GM12878 (cell line): ENCODE measurements at regions not wholly inside any gene's neighbourhood (a gene's known extent, or its start where the extent isn't known, plus 50 kb on each side); places are given as distances from the start of the nearest gene placed in this dataset.

Source experiments
- ATAC-seq: fragments of 200-7000 bp; cut with Tn5 transposase; 3 replicates; pipeline ENCODE4 v1.9.1; 2020; ENCODE audit warnings: mild to moderate bottlenecking, moderate library complexity
- BruUV-seq: library from RNA; stranded (reverse); fragments of 400-500 nt; replicated peaks from 2 replicates; lab custom pipeline; 2021; lab: Mats Ljungman, UMichigan
- CTCF ChIA-PET: fragments of 300-600 bp; sonication (Branson Sonifier 250); formaldehyde crosslinking; extraction: SDS; loops from one replicate; lab custom pipeline; 2021; ENCODE audit warnings: inconsistent platforms; lab: Yijun Ruan, JAX
- POLR2A ChIA-PET: fragments of 350-600 bp; formaldehyde crosslinking; extraction: SDS; loops from one replicate; lab custom pipeline; 2021; ENCODE audit warnings: inconsistent platforms; lab: Charles Lee
- RAD21 ChIA-PET: fragments of 300-600 bp; sonication (Branson Sonifier 250); formaldehyde crosslinking; loops from one replicate; lab custom pipeline; 2023; ENCODE audit warnings: antibody characterized with exemption; ENCODE audit not compliant: unreplicated experiment; lab: Charles Lee
- SMC1A ChIA-PET: fragments of 300-600 bp; sonication (Branson Sonifier 250); formaldehyde crosslinking; loops from one replicate; lab custom pipeline; 2023; ENCODE audit not compliant: unreplicated experiment, uncharacterized antibody; lab: Charles Lee
- DNase-seq: peaks from one replicate; pipeline ENCODE4 v3.0.0-alpha.2; 2011; ENCODE audit warnings: low read depth, low spot score
- FAIRE-seq: peaks from 3 replicates; lab custom pipeline; 2011; peaks lifted over from hg19 to GRCh38; lab: Jason Lieb, UNC
- H2AFZ ChIP-seq: 2 replicates; pipeline ENCODE4 v1.6.0; 2011; ENCODE audit warnings: low read depth, low read length, control low read depth; ENCODE audit not compliant: control insufficient read depth
- H3K27ac ChIP-seq: 2 replicates; pipeline ENCODE4 v1.5.1; 2011; ENCODE audit warnings: control low read depth; ENCODE audit not compliant: control insufficient read depth, insufficient read depth
- H3K27me3 ChIP-seq, 2 experiments: replicated peaks in 1 of 2; 2 replicates each; pipeline versions ENCODE4 v1.6.0 to v1.6.1; 2011; ENCODE audit warnings: low read length in 1 of 2; ENCODE audit not compliant: control insufficient read depth in 2 of 2, insufficient read depth in 2 of 2
- H3K36me3 ChIP-seq, 2 experiments: 2 replicates each; pipeline ENCODE4 v1.5.1; 2011; ENCODE audit warnings: low read length in 1 of 2; ENCODE audit not compliant: control insufficient read depth in 2 of 2, insufficient read depth in 2 of 2
- H3K4me1 ChIP-seq: 2 replicates; pipeline ENCODE4 v1.6.1; 2011; ENCODE audit warnings: mild to moderate bottlenecking, low read length, moderate library complexity, mixed read lengths; ENCODE audit not compliant: control insufficient read depth, insufficient read depth
- H3K4me2 ChIP-seq: 2 replicates; pipeline ENCODE4 v1.6.0; 2011; ENCODE audit warnings: control low read depth; ENCODE audit not compliant: control insufficient read depth, insufficient read depth
- H3K4me3 ChIP-seq: fragments of 200-600 bp; sonication (generic); 2 replicates; pipeline ENCODE4 v1.5.1; 2016
- H3K79me2 ChIP-seq: 2 replicates; pipeline ENCODE4 v1.6.0; 2011; ENCODE audit warnings: low read length; ENCODE audit not compliant: control insufficient read depth, insufficient read depth
- H3K9ac ChIP-seq: 2 replicates; pipeline ENCODE4 v1.8.0; 2011; ENCODE audit warnings: low read length, control low read depth, mixed read lengths; ENCODE audit not compliant: control insufficient read depth, insufficient read depth
- H3K9me3 ChIP-seq: replicated peaks from 3 replicates; pipeline ENCODE4 v1.5.1; 2011; ENCODE audit warnings: mild to moderate bottlenecking, low read length; ENCODE audit not compliant: control insufficient read depth, insufficient read depth
- H4K20me1 ChIP-seq: 2 replicates; pipeline ENCODE4 v1.6.0; 2011; ENCODE audit not compliant: control insufficient read depth, insufficient read depth
- CHD1 ChIP-seq: IDR thresholded peaks from 2 replicates; pipeline ENCODE4 v1.6.1; 2012; ENCODE audit warnings: low read depth, low read length, improper control_type of control experiment
- CUX1 ChIP-seq: IDR thresholded peaks from 2 replicates; pipeline ENCODE4 v1.6.1; 2012; ENCODE audit warnings: improper control_type of control experiment, low read depth, low read length; ENCODE audit not compliant: insufficient replicate concordance
- EP300 ChIP-seq, 2 experiments: fragments of 150-350 bp in 1 of 2; IDR thresholded peaks; 2 replicates each; pipeline ENCODE4 v1.6.1; 2011 to 2012; ENCODE audit warnings: low read depth in 2 of 2, low read length in 2 of 2, borderline replicate concordance in 1 of 2, improper control_type of control experiment in 1 of 2, inconsistent platforms in 1 of 2; ENCODE audit not compliant: control insufficient read depth in 1 of 2
- HCFC1 ChIP-seq: fragments of 150-350 bp; IDR thresholded peaks from 2 replicates; pipeline ENCODE4 v1.6.1; 2014; ENCODE audit warnings: low read length
- NR2C1 ChIP-seq: fragments of 450-650 bp; IDR thresholded peaks from 2 replicates; pipeline ENCODE4 v1.6.1; 2017; ENCODE audit warnings: antibody characterized with exemption, mild to moderate bottlenecking, moderate library complexity
- NR2C2 ChIP-seq: IDR thresholded peaks from 2 replicates; pipeline ENCODE4 v1.6.1; 2011; ENCODE audit warnings: borderline replicate concordance, low read depth; ENCODE audit not compliant: control insufficient read depth, insufficient read length
- RCOR1 ChIP-seq: conservative IDR thresholded peaks from 2 replicates; pipeline ENCODE4 v1.6.1; 2012; ENCODE audit warnings: low read depth, low read length, improper control_type of control experiment
- SKIL ChIP-seq: fragments of 450-650 bp; IDR thresholded peaks from 2 replicates; pipeline ENCODE4 v1.6.1; 2017; ENCODE audit warnings: mild to moderate bottlenecking, low read depth, inconsistent platforms; ENCODE audit not compliant: poor library complexity, severe bottlenecking
- ZBTB33 ChIP-seq: fragments of 450-650 bp; IDR thresholded peaks from 2 replicates; pipeline ENCODE4 v1.6.1; 2017; ENCODE audit warnings: mild to moderate bottlenecking
- WGBS: methylation state at CpG from one replicate; pipeline ENCODE4 v1.1.6; 2016; ENCODE audit warnings: low lambda C conversion rate; ENCODE audit not compliant: insufficient replicate concordance, insufficient coverage; ENCODE audit errors: missing lambda C conversion rate; 5-methylcytosine and 5-hydroxymethylcytosine counted together
- in situ Hi-C: fragments of 300-500 bp; cut with MboI; formaldehyde crosslinking; loops from 9 replicates; pipeline ENCODE4 v1.14.3; 2018; ENCODE audit warnings: mixed read lengths
- intact Hi-C: fragments of 100-400 bp; cut with micrococcal nuclease; formaldehyde crosslinking; loops from one replicate; pipeline ENCODE4 v1.14.2; 2022; ENCODE audit not compliant: unreplicated experiment
- TF ChIP-seq, protein P1 (sequence below): fragments of 150-350 bp; IDR thresholded peaks from 2 replicates; pipeline ENCODE4 v1.6.1; 2016; ENCODE audit warnings: low read depth, low read length

DNA sequence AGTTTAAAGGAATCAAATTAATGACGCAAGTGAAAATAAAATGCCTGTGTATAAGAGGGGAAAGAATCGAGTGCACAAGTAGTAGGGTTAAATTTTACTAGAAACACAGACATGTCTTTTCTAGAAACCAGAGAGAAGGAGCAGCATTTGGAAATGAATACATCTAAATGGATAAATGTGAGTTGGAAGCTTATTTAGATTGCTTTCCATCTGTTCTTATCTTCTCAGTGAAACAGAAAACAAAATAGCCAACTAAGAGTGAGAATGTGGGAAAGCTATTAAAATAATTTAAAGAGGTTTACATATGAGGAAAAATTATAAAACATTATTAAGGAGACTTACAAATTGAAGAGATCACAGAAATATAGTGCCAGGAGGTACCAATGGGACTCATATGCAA lies 1818.9 kb upstream of the FLRT2 start:
- Histone ChIP-seq H3K4me1 (no peaks in the 10 kb centered on the region), H3K4me3 (no peak overlapping the region), H3K9ac (no peak overlapping the region), H3K27ac (no peak overlapping the region), H3K36me3 (no peaks in the 10 kb centered on the region), H4K20me1 (no peaks in the 10 kb centered on the region), H3K27me3 (no peaks in the 10 kb centered on the region), H2AFZ (no peak overlapping the region), H3K9me3 (no peaks in the 10 kb centered on the region), H3K4me2 (no peak overlapping the region), H3K79me2 (no peaks in the 10 kb centered on the region)
- ChIA-PET SMC1A (interaction anchor here (1.8 kb wide), 1 partner anchor 11 kb away, joined by 5 read pairs; no protein-coding TSS in a partner anchor), CTCF (interaction anchor here (0.8 kb wide), 1 partner anchor 9 kb away, joined by 3 read pairs; no protein-coding TSS in a partner anchor), RAD21 (no interaction called here), POLR2A (no interaction called here)
- ATAC-seq (no peak), FAIRE-seq (no peak), DNase-seq (no peak)
- in situ Hi-C loops (no loop called here), intact Hi-C loops (no loop called here)
- BruUV-seq, result no TSS peak
- 15% methylated on average over 2 of the region's 2 CpGs for WGBS
- no peak for TF ChIP-seq SKIL
- no peak for TF ChIP-seq HCFC1
- TF ChIP-seq CUX1, result no peak
- TF ChIP-seq ZBTB33, result no peak
- no peak for TF ChIP-seq RCOR1
- TF ChIP-seq NR2C1, result no peak
- TF ChIP-seq CHD1, result no peak
- no peak for TF ChIP-seq NR2C2
- TF ChIP-seq, protein P1, sequence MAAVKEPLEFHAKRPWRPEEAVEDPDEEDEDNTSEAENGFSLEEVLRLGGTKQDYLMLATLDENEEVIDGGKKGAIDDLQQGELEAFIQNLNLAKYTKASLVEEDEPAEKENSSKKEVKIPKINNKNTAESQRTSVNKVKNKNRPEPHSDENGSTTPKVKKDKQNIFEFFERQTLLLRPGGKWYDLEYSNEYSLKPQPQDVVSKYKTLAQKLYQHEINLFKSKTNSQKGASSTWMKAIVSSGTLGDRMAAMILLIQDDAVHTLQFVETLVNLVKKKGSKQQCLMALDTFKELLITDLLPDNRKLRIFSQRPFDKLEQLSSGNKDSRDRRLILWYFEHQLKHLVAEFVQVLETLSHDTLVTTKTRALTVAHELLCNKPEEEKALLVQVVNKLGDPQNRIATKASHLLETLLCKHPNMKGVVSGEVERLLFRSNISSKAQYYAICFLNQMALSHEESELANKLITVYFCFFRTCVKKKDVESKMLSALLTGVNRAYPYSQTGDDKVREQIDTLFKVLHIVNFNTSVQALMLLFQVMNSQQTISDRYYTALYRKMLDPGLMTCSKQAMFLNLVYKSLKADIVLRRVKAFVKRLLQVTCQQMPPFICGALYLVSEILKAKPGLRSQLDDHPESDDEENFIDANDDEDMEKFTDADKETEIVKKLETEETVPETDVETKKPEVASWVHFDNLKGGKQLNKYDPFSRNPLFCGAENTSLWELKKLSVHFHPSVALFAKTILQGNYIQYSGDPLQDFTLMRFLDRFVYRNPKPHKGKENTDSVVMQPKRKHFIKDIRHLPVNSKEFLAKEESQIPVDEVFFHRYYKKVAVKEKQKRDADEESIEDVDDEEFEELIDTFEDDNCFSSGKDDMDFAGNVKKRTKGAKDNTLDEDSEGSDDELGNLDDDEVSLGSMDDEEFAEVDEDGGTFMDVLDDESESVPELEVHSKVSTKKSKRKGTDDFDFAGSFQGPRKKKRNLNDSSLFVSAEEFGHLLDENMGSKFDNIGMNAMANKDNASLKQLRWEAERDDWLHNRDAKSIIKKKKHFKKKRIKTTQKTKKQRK, result no peak
- TF ChIP-seq EP300 (IDR thresholded peaks at IDR 0.05; ENCODE audit: borderline replicate concordance in 1 of 2, control insufficient read depth in 1 of 2, low read depth in 2 of 2, low read length in 2 of 2), result no peak
